ENCODE measurements at regions not wholly inside any gene's neighbourhood (a gene's known extent, or its start where the extent isn't known, plus 50 kb on each side); places are given as distances from the start of the nearest gene placed in this dataset.

DNA sequence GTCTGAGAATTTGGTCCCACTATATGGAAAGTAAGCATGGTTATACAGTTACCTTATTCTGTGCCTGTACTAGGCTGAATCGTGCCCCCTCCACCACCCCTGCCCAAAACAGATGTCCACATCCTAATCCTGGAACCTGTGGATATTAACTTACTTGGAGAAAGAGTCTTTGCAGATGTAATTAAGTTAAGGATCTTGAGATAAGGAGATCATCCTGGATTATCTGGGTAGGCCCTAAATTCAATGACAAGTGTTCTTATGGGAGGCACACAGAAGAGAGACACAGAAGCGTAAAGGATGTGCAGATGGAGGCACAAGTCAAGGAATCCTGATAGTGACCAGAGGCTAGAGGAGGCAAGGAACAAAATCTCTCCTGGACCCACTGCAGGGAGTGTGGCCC, 116.7 kb upstream of the MAN1A1 start:
- no peak overlapping the region for H3K4me2 ChIP-seq (ENCODE audit: low read length)
- H3K36me3 ChIP-seq (ENCODE audit: insufficient read depth, low read length): no peaks in the 10 kb centered on the region
- H3K27me3 ChIP-seq (ENCODE audit: insufficient read depth, low read depth, low read length): no peaks in the 10 kb centered on the region
- TF ChIP-seq MXI1 (conservative IDR thresholded peaks at IDR 0.05; ENCODE audit: poor library complexity, severe bottlenecking): no peak
- TF ChIP-seq, protein P1, sequence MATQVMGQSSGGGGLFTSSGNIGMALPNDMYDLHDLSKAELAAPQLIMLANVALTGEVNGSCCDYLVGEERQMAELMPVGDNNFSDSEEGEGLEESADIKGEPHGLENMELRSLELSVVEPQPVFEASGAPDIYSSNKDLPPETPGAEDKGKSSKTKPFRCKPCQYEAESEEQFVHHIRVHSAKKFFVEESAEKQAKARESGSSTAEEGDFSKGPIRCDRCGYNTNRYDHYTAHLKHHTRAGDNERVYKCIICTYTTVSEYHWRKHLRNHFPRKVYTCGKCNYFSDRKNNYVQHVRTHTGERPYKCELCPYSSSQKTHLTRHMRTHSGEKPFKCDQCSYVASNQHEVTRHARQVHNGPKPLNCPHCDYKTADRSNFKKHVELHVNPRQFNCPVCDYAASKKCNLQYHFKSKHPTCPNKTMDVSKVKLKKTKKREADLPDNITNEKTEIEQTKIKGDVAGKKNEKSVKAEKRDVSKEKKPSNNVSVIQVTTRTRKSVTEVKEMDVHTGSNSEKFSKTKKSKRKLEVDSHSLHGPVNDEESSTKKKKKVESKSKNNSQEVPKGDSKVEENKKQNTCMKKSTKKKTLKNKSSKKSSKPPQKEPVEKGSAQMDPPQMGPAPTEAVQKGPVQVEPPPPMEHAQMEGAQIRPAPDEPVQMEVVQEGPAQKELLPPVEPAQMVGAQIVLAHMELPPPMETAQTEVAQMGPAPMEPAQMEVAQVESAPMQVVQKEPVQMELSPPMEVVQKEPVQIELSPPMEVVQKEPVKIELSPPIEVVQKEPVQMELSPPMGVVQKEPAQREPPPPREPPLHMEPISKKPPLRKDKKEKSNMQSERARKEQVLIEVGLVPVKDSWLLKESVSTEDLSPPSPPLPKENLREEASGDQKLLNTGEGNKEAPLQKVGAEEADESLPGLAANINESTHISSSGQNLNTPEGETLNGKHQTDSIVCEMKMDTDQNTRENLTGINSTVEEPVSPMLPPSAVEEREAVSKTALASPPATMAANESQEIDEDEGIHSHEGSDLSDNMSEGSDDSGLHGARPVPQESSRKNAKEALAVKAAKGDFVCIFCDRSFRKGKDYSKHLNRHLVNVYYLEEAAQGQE (IDR thresholded peaks at IDR 0.05; ENCODE audit: borderline replicate concordance): no peak
- no peak for TF ChIP-seq EP300 (conservative IDR thresholded peaks at IDR 0.05; ENCODE audit: poor library complexity, severe bottlenecking)
- no peak for TF ChIP-seq POLR2AphosphoS5 (IDR thresholded peaks at IDR 0.05)
- no peak for TF ChIP-seq SMC3 (conservative IDR thresholded peaks at IDR 0.05; ENCODE audit: poor library complexity)
- no peak for TF ChIP-seq RAD21 (conservative IDR thresholded peaks at IDR 0.05)
- TF ChIP-seq EZH2 (IDR thresholded peaks at IDR 0.05; ENCODE audit: borderline replicate concordance, insufficient read depth, low read length, poor library complexity, severe bottlenecking): no peak
- TF ChIP-seq TAF1 (IDR thresholded peaks at IDR 0.05; ENCODE audit: low read depth): no peak
- TF ChIP-seq, protein P2, sequence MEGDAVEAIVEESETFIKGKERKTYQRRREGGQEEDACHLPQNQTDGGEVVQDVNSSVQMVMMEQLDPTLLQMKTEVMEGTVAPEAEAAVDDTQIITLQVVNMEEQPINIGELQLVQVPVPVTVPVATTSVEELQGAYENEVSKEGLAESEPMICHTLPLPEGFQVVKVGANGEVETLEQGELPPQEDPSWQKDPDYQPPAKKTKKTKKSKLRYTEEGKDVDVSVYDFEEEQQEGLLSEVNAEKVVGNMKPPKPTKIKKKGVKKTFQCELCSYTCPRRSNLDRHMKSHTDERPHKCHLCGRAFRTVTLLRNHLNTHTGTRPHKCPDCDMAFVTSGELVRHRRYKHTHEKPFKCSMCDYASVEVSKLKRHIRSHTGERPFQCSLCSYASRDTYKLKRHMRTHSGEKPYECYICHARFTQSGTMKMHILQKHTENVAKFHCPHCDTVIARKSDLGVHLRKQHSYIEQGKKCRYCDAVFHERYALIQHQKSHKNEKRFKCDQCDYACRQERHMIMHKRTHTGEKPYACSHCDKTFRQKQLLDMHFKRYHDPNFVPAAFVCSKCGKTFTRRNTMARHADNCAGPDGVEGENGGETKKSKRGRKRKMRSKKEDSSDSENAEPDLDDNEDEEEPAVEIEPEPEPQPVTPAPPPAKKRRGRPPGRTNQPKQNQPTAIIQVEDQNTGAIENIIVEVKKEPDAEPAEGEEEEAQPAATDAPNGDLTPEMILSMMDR (IDR thresholded peaks at IDR 0.05; ENCODE audit: poor library complexity, severe bottlenecking): no peak
- H4K20me1 ChIP-seq (ENCODE audit: insufficient read depth): no peaks in the 10 kb centered on the region
- no peaks in the 10 kb centered on the region for H3K79me2 ChIP-seq (replicated peaks; ENCODE audit: insufficient read depth, low read length)
- H3K9me3 ChIP-seq (ENCODE audit: low read length): no peaks in the 10 kb centered on the region
- no peaks in the 10 kb centered on the region for H3K9me2 ChIP-seq (ENCODE audit: insufficient read depth, low read length)
- no peak overlapping the region for H3K9ac ChIP-seq (ENCODE audit: low read length)
- H3K4me3 ChIP-seq (ENCODE audit: low read length): no peak overlapping the region
- H2AFZ ChIP-seq (ENCODE audit: low read depth, low read length): no peak overlapping the region
- H3K27ac ChIP-seq (ENCODE audit: low read length): no peak overlapping the region
- H3F3A ChIP-seq (ENCODE audit: insufficient read depth, low read length, poor library complexity, severe bottlenecking): no peaks in the 10 kb centered on the region

DNA sequence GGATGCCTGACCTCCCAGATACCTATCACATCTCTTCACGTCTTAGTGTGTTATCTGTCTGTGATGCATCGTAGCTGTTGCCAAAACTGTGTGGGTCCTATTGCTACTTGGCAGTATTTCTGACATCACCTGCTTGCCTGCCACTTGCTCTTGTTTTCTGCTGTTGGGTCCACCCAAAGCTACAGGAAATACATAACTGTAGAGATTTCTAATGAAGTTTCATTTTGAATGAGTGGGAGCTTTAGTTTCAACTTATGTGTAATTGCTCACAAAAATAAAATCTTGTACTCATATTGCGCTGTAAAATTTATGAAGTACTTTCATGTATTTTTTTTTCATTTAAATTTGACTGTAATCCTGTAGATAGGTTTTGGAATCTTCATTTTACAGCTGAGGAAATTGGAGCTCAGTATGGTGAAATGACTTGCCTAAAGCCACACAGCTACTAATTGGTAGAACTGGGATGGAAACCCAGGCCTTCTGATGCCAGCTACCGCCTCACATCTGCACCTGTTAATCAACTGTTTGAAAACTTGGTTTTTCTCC, 113.6 kb upstream of the MAN1A1 start:
- Histone ChIP-seq H3K9me3 (ENCODE audit: low read length) (no peaks in the 10 kb centered on the region), H3K4me2 (ENCODE audit: low read length) (no peak overlapping the region), H3K9me2 (ENCODE audit: insufficient read depth, low read length) (no peaks in the 10 kb centered on the region), H3K27me3 (ENCODE audit: insufficient read depth, low read depth, low read length) (no peaks in the 10 kb centered on the region), H3F3A (ENCODE audit: insufficient read depth, low read length, poor library complexity, severe bottlenecking) (no peaks in the 10 kb centered on the region), H3K4me3 (ENCODE audit: low read length) (no peak overlapping the region), H3K9ac (ENCODE audit: low read length) (no peak overlapping the region), H2AFZ (ENCODE audit: low read depth, low read length) (no peak overlapping the region), H3K36me3 (ENCODE audit: insufficient read depth, low read length) (no peaks in the 10 kb centered on the region), H4K20me1 (ENCODE audit: insufficient read depth) (no peaks in the 10 kb centered on the region), H3K79me2 (replicated peaks; ENCODE audit: insufficient read depth, low read length) (no peaks in the 10 kb centered on the region), H3K27ac (ENCODE audit: low read length) (no peak overlapping the region)
- TF ChIP-seq TAF1 (IDR thresholded peaks at IDR 0.05; ENCODE audit: low read depth) (no peak), EP300 (conservative IDR thresholded peaks at IDR 0.05; ENCODE audit: poor library complexity, severe bottlenecking) (no peak)

All from neural cell (in vitro differentiated cells).